ENCODE measurements at regions not wholly inside any gene's neighbourhood (a gene's known extent, or its start where the extent isn't known, plus 50 kb on each side); places are given as distances from the start of the nearest gene placed in this dataset.

DNA sequence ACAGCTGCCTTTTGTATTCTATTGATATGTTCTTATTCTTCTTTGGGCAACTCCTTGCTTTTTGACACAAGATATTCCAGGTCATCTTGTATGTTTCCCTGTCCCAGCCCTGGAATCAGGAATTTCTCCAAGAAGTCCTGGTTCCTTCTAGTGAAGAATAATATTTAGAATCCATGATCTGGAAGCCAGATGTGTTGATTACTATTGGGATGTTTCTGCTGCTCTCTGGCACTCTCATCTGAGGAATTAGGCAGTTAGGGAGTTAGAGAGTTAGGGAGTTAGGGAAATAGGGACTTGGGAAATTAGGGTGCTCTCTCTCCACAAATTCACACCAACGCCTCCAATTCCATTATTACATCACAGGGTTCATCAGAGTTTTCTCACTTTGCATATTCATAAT, 191.2 kb downstream of the ZNF330 start:
- no peak for DNase-seq
- no peaks in the 10 kb centered on the region for H3K79me2 ChIP-seq (ENCODE audit: low read length)
- no peaks in the 10 kb centered on the region for H3K4me1 ChIP-seq (ENCODE audit: low read length)
- H2AFZ ChIP-seq (ENCODE audit: low read length): no peak overlapping the region
- no peaks in the 10 kb centered on the region for H3K36me3 ChIP-seq (ENCODE audit: insufficient read depth, low read length)
- peaks cover 3% of the 10 kb centered on the region; the same call in 1 of the 2 replicates for H3K9me3 ChIP-seq (ENCODE audit: low read length)
- no peaks in the 10 kb centered on the region for H3K27me3 ChIP-seq (ENCODE audit: low read length)
- no peaks in the 10 kb centered on the region for H3K9me2 ChIP-seq (replicated peaks; ENCODE audit: insufficient read depth, low read length)
- no peaks in the 10 kb centered on the region for H4K20me1 ChIP-seq (ENCODE audit: insufficient read depth, low read depth, low read length)
- H3K9ac ChIP-seq (ENCODE audit: low read length): no peak overlapping the region
- H3K4me3 ChIP-seq (ENCODE audit: low read length): no peak overlapping the region
- no peak overlapping the region for H3K4me2 ChIP-seq (ENCODE audit: low read depth, low read length, poor library complexity, severe bottlenecking)
- no peak overlapping the region for H3K27ac ChIP-seq (ENCODE audit: low read length)

DNA sequence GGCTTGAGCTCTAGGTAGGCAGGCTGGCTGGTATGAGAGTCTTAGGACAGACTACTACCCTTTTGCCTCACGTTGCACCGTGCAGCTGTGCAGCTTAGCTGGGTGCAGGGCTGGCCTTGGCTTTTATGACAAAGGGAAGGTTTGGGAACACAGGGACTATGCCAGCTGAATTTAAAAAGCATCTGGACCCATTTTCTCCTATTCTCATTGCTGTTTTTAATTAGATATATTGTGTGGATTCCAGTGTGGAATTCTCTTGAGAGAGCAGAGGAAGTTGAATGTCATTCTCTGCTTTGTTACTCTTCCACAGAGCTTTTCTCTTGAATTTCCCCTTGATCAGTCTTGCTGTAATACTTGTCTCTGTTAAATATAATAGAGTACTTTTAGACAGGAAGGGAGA, 192.7 kb downstream of the ZNF330 start:
- no peak for DNase-seq
- no peaks in the 10 kb centered on the region for H3K36me3 ChIP-seq (ENCODE audit: insufficient read depth, low read length)
- no peaks in the 10 kb centered on the region for H3K79me2 ChIP-seq (ENCODE audit: low read length)
- no peaks in the 10 kb centered on the region for H4K20me1 ChIP-seq (ENCODE audit: insufficient read depth, low read depth, low read length)
- H2AFZ ChIP-seq (ENCODE audit: low read length): no peak overlapping the region
- no peaks in the 10 kb centered on the region for H3K4me1 ChIP-seq (ENCODE audit: low read length)
- H3K27me3 ChIP-seq (ENCODE audit: low read length): no peaks in the 10 kb centered on the region
- H3K27ac ChIP-seq (ENCODE audit: low read length): no peak overlapping the region
- H3K9ac ChIP-seq (ENCODE audit: low read length): no peak overlapping the region
- no peak overlapping the region for H3K4me3 ChIP-seq (ENCODE audit: low read length)
- H3K9me3 ChIP-seq (ENCODE audit: low read length): peaks cover 3% of the 10 kb centered on the region; the same call in 1 of the 2 replicates
- no peaks in the 10 kb centered on the region for H3K9me2 ChIP-seq (replicated peaks; ENCODE audit: insufficient read depth, low read length)
- no peak overlapping the region for H3K4me2 ChIP-seq (ENCODE audit: low read depth, low read length, poor library complexity, severe bottlenecking)

DNA sequence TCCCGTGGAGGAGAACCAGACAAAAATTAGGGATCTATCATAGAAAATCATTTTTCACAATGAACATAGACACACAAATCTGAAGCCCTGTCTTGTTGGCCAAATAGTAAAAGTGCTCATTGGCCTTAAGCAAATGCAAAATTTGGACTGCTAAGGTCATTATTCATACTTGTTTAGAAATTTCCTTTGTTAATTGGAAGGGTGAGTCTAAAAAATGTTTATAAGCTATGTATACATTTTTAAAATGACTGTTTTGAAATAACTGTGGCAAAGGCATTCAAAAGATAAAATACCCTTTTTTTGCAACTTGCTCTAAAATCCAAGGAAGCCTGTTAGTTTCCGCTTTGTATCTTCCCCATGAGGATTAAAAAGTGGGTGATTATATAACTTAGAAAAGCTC, 195.0 kb downstream of the ZNF330 start:
- Histone ChIP-seq H3K4me2 (ENCODE audit: low read depth, low read length, poor library complexity, severe bottlenecking) (no peak overlapping the region), H3K9me2 (replicated peaks; ENCODE audit: insufficient read depth, low read length) (no peaks in the 10 kb centered on the region), H3K27ac (ENCODE audit: low read length) (no peak overlapping the region), H3K27me3 (ENCODE audit: low read length) (no peaks in the 10 kb centered on the region), H4K20me1 (ENCODE audit: insufficient read depth, low read depth, low read length) (no peaks in the 10 kb centered on the region), H3K36me3 (ENCODE audit: insufficient read depth, low read length) (no peaks in the 10 kb centered on the region), H3K4me1 (ENCODE audit: low read length) (no peaks in the 10 kb centered on the region), H3K9ac (ENCODE audit: low read length) (no peak overlapping the region), H3K9me3 (ENCODE audit: low read length) (peaks cover 3% of the 10 kb centered on the region; the same call in 1 of the 2 replicates), H3K79me2 (ENCODE audit: low read length) (no peaks in the 10 kb centered on the region), H2AFZ (ENCODE audit: low read length) (no peak overlapping the region), H3K4me3 (ENCODE audit: low read length) (no peak overlapping the region)
- no peak for DNase-seq

DNA sequence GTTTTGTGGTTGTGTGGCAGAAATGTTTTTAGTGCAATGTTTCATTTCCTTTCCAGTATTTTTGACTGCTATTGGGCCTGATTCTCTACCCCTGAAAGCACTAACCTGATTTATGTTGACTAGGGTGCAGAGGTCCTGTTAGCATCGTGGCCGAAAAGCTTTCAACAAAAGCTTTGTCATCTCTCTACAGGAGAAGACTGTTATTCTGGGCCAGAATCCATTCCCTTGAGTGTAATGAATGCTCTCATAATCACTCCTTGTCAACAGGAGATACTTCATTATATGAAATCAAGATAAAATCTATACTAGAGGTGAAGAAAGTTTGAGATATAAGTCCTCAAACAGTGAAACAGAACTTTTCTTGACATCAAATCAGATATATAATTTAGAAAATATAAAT, 195.5 kb downstream of the ZNF330 start:
- no peaks in the 10 kb centered on the region for H4K20me1 ChIP-seq (ENCODE audit: insufficient read depth, low read depth, low read length)
- no peaks in the 10 kb centered on the region for H3K4me1 ChIP-seq (ENCODE audit: low read length)
- no peak overlapping the region for H3K9ac ChIP-seq (ENCODE audit: low read length)
- H2AFZ ChIP-seq (ENCODE audit: low read length): no peak overlapping the region
- no peaks in the 10 kb centered on the region for H3K79me2 ChIP-seq (ENCODE audit: low read length)
- H3K27ac ChIP-seq (ENCODE audit: low read length): no peak overlapping the region
- DNase-seq: no peak
- no peaks in the 10 kb centered on the region for H3K9me2 ChIP-seq (replicated peaks; ENCODE audit: insufficient read depth, low read length)
- H3K9me3 ChIP-seq (ENCODE audit: low read length): peaks cover 3% of the 10 kb centered on the region; the same call in 1 of the 2 replicates
- no peak overlapping the region for H3K4me2 ChIP-seq (ENCODE audit: low read depth, low read length, poor library complexity, severe bottlenecking)
- H3K27me3 ChIP-seq (ENCODE audit: low read length): no peaks in the 10 kb centered on the region
- no peak overlapping the region for H3K4me3 ChIP-seq (ENCODE audit: low read length)
- no peaks in the 10 kb centered on the region for H3K36me3 ChIP-seq (ENCODE audit: insufficient read depth, low read length)

DNA sequence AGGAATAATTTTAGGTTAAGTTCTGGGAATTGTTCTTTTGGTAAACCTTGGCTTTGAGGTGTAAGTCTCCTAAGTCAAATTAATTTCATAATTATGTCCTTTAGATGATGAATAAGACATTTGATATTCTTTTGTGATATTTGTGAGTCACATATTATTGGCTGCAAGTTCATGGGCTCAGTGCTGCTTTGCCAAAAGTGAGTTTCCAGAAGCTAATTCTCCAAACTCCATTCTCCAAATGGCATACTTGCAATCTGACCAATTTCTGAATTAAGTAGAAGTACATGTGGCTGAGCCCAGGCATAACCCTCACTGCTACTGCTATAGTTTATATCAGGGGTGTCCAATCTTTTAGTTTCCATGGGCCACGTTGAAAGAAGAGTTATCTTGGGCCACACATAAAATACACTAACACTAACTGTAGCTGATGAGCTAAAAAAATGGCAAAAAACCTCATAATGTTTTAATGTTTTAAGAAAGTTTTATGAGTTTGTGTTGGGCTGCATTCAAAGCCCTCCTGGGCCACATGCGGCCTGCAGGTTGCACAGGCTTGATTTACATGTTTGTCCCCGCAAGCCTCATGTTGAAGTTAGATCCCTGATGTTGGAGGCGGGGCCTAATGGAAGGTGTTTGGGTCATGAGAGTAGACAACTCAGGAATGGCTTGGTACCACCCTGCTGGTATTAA, 196.1 kb downstream of the ZNF330 start:
- no peak overlapping the region for H3K4me3 ChIP-seq (ENCODE audit: low read length)
- H3K27ac ChIP-seq (ENCODE audit: low read length): no peak overlapping the region
- H3K27me3 ChIP-seq (ENCODE audit: low read length): no peaks in the 10 kb centered on the region
- no peaks in the 10 kb centered on the region for H3K9me2 ChIP-seq (replicated peaks; ENCODE audit: insufficient read depth, low read length)
- H2AFZ ChIP-seq (ENCODE audit: low read length): no peak overlapping the region
- peaks cover 3% of the 10 kb centered on the region; the same call in 1 of the 2 replicates for H3K9me3 ChIP-seq (ENCODE audit: low read length)
- no peaks in the 10 kb centered on the region for H4K20me1 ChIP-seq (ENCODE audit: insufficient read depth, low read depth, low read length)
- H3K4me2 ChIP-seq (ENCODE audit: low read depth, low read length, poor library complexity, severe bottlenecking): no peak overlapping the region
- no peaks in the 10 kb centered on the region for H3K36me3 ChIP-seq (ENCODE audit: insufficient read depth, low read length)
- no peak for DNase-seq
- no peak overlapping the region for H3K9ac ChIP-seq (ENCODE audit: low read length)
- no peaks in the 10 kb centered on the region for H3K79me2 ChIP-seq (ENCODE audit: low read length)
- no peaks in the 10 kb centered on the region for H3K4me1 ChIP-seq (ENCODE audit: low read length)

DNA sequence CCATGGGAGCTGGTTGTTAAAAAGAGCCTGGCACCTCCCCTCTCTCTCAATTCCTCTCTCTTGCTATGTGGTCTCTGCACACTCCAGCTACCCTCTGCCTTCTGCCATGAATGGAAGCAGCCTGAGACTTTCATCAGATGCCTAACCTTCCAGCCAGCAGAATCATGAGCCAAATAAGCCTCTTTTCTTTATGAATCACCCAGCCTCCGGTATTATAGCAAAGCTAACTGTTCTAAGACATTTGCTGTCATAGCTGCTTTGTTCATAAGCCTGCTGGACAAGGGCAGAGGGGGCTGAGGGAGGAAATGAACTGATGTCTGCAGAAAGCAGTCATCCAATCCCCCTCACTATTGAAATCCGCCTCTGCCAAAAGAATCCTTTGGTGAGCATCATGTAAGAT, 196.7 kb downstream of the ZNF330 start:
- Histone ChIP-seq H3K4me3 (ENCODE audit: low read length) (no peak overlapping the region), H3K27me3 (ENCODE audit: low read length) (no peaks in the 10 kb centered on the region), H4K20me1 (ENCODE audit: insufficient read depth, low read depth, low read length) (no peaks in the 10 kb centered on the region), H3K9me3 (ENCODE audit: low read length) (peaks cover 3% of the 10 kb centered on the region; the same call in 1 of the 2 replicates), H3K79me2 (ENCODE audit: low read length) (no peaks in the 10 kb centered on the region), H3K4me1 (ENCODE audit: low read length) (no peaks in the 10 kb centered on the region), H3K9me2 (replicated peaks; ENCODE audit: insufficient read depth, low read length) (no peaks in the 10 kb centered on the region), H2AFZ (ENCODE audit: low read length) (no peak overlapping the region), H3K36me3 (ENCODE audit: insufficient read depth, low read length) (no peaks in the 10 kb centered on the region), H3K9ac (ENCODE audit: low read length) (no peak overlapping the region), H3K4me2 (ENCODE audit: low read depth, low read length, poor library complexity, severe bottlenecking) (no peak overlapping the region), H3K27ac (ENCODE audit: low read length) (no peak overlapping the region)
- DNase-seq: no peak

DNA sequence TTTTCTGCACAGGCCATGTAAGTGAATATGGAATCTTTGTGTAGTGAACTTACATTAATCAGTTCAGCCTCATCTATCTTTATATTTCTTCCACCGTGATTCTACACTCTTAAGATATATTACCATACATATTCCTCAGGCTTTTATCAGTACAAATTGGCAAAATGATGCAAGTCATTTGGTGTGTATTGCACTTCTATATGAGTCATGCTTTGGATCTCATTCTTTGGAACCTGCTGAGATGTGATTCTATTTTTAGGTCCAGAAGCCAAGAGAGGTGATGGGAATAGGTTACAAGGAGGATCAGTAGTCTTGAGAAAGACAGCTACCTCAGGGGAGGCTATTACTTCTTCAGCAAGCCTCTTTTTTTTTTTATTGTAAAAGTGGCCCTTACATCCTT, 204.4 kb downstream of the ZNF330 start:
- no peaks in the 10 kb centered on the region for H3K79me2 ChIP-seq (ENCODE audit: low read length)
- H3K9me3 ChIP-seq (ENCODE audit: low read length): peaks cover 5% of the 10 kb centered on the region; the same call in 1 of the 2 replicates
- H3K27me3 ChIP-seq (ENCODE audit: low read length): no peaks in the 10 kb centered on the region
- H3K9me2 ChIP-seq (replicated peaks; ENCODE audit: insufficient read depth, low read length): no peaks in the 10 kb centered on the region; the same call in 1 of the 2 replicates
- no peak overlapping the region for H3K4me2 ChIP-seq (ENCODE audit: low read depth, low read length, poor library complexity, severe bottlenecking)
- H4K20me1 ChIP-seq (ENCODE audit: insufficient read depth, low read depth, low read length): no peaks in the 10 kb centered on the region
- H3K4me1 ChIP-seq (ENCODE audit: low read length): no peaks in the 10 kb centered on the region
- H2AFZ ChIP-seq (ENCODE audit: low read length): no peak overlapping the region
- no peak for DNase-seq
- H3K9ac ChIP-seq (ENCODE audit: low read length): no peak overlapping the region
- H3K27ac ChIP-seq (ENCODE audit: low read length): no peak overlapping the region
- H3K4me3 ChIP-seq (ENCODE audit: low read length): no peak overlapping the region
- no peaks in the 10 kb centered on the region for H3K36me3 ChIP-seq (ENCODE audit: insufficient read depth, low read length)

DNA sequence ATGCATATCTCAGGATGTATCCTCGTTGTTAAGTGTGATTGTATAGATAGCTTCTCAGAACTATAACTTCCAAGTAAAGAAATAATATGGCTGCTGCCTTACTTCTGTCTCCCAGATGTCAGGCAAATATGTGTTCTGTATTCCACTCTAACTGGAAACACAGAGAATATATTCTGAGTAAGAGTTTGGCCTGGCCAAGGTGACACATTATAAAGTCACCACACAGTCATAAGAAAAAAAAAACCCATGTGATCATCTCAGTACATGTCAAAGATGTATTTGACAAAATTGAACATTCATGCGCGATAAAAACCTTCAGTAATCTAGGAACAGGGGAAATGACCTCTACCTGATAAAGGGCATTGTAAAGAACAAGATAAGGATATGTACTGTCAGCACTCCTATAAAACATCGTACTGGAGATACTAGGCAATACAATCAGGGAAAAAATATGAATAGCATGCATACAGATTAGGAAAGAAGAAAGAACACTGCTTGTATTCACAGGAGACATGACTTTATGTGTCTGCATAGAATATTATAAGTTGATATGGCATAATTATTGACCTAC, 207.1 kb downstream of the ZNF330 start:
- H2AFZ ChIP-seq (ENCODE audit: low read length): no peak overlapping the region
- H3K27me3 ChIP-seq (ENCODE audit: low read length): no peaks in the 10 kb centered on the region
- H3K9me2 ChIP-seq (replicated peaks; ENCODE audit: insufficient read depth, low read length): no peaks in the 10 kb centered on the region; the same call in 1 of the 2 replicates
- H3K79me2 ChIP-seq (ENCODE audit: low read length): no peaks in the 10 kb centered on the region
- no peak overlapping the region for H3K9ac ChIP-seq (ENCODE audit: low read length)
- H3K36me3 ChIP-seq (ENCODE audit: insufficient read depth, low read length): no peaks in the 10 kb centered on the region
- H4K20me1 ChIP-seq (ENCODE audit: insufficient read depth, low read depth, low read length): no peaks in the 10 kb centered on the region
- no peaks in the 10 kb centered on the region for H3K4me1 ChIP-seq (ENCODE audit: low read length)
- no peak for DNase-seq
- no peak overlapping the region for H3K27ac ChIP-seq (ENCODE audit: low read length)
- H3K9me3 ChIP-seq (ENCODE audit: low read length): peaks cover 5% of the 10 kb centered on the region; the same call in 1 of the 2 replicates
- no peak overlapping the region for H3K4me2 ChIP-seq (ENCODE audit: low read depth, low read length, poor library complexity, severe bottlenecking)
- no peak overlapping the region for H3K4me3 ChIP-seq (ENCODE audit: low read length)
